Stomach (tissue), 8 donors: ENCODE measurements at regions not wholly inside any gene's neighbourhood (a gene's known extent, or its start where the extent isn't known, plus 50 kb on each side); places are given as distances from the start of the nearest gene placed in this dataset.

Experiments
- DNase-seq, 2 donors: peaks; one replicate each; pipeline versions ENCODE4 v3.0.0 to v3.0.0-alpha.2; 2013 to 2019
- H3K27ac ChIP-seq, 5 donors: fragments of 200-600 bp in 4 of 5; sonication (generic) in 4 of 5; one replicate each; pipeline ENCODE4 v1.5.1; 2013 to 2019; ENCODE audit warnings: mild to moderate bottlenecking in 1 of 5, moderate library complexity in 1 of 5
- H3K27me3 ChIP-seq, 3 donors: fragments of 200-600 bp; sonication (generic); one replicate each; pipeline ENCODE4 v1.5.1; 2017 to 2019; ENCODE audit warnings: mixed run types in 1 of 3
- H3K36me3 ChIP-seq, 4 donors: fragments of 200-600 bp; sonication (generic); 1 replicate in 3 of 4; 2 replicates in 1 of 4; pipeline ENCODE4 v1.5.1; 2016 to 2019
- H3K4me1 ChIP-seq, 4 donors: fragments of 200-600 bp; sonication (generic); one replicate each; pipeline ENCODE4 v1.5.1; 2016 to 2019
- H3K4me3 ChIP-seq, 4 donors: fragments of 200-600 bp; sonication (generic) in 3 of 4; one replicate each; pipeline ENCODE4 v1.5.1; 2016 to 2019; ENCODE audit warnings: mild to moderate bottlenecking in 1 of 4
- H3K9me3 ChIP-seq, 4 donors: fragments of 200-600 bp; sonication (generic); one replicate each; pipeline ENCODE4 v1.5.1; 2016 to 2019
- EP300 ChIP-seq: sonication (generic); formaldehyde crosslinking; IDR thresholded peaks from one replicate; pipeline ENCODE4 v1.6.1; 2017; ENCODE audit warnings: antibody characterized with exemption
- POLR2A ChIP-seq, 4 donors: fragments of 450-650 bp; IDR thresholded peaks; one replicate each; pipeline ENCODE4 v1.6.1; 2016; ENCODE audit warnings: antibody characterized with exemption in 4 of 4, control low read depth in 2 of 4, mild to moderate bottlenecking in 1 of 4, moderate library complexity in 1 of 4
- POLR2AphosphoS5 ChIP-seq, 3 donors: sonication (generic); formaldehyde crosslinking; IDR thresholded peaks; one replicate each; pipeline ENCODE4 v1.6.1; 2016; ENCODE audit warnings: antibody characterized with exemption in 3 of 3
- WGBS, 5 donors: extraction: QIAGEN DNeasy Blood & Tissue Kit in 3 of 5; methylation state at CpG; one replicate each; pipeline versions ENCODE4 v1.1.5 to v1.1.7; 2013 to 2018; 5-methylcytosine and 5-hydroxymethylcytosine counted together
- intact Hi-C: fragments of 100-400 bp; cut with DNase I; formaldehyde crosslinking; loops from one replicate; pipeline ENCODE4 v1.15.1; 2023; ENCODE audit warnings: low total_unique reads
- TF ChIP-seq, protein P1 (sequence below), 7 experiments: fragments of 450-650 bp in 4 of 7; fragments of 200-600 bp in 3 of 7; sonication (generic) in 3 of 7; IDR thresholded peaks; one replicate each; pipeline ENCODE4 v1.5.1; 2016 to 2019; ENCODE audit warnings: antibody characterized with exemption in 7 of 7, control low read depth in 2 of 7, mild to moderate bottlenecking in 1 of 7
- donor health status: healthy with polysubstance abuse.
- donor health status: Bipolar disorder and iron deficiency.
- donor health status: healthy.

DNA sequence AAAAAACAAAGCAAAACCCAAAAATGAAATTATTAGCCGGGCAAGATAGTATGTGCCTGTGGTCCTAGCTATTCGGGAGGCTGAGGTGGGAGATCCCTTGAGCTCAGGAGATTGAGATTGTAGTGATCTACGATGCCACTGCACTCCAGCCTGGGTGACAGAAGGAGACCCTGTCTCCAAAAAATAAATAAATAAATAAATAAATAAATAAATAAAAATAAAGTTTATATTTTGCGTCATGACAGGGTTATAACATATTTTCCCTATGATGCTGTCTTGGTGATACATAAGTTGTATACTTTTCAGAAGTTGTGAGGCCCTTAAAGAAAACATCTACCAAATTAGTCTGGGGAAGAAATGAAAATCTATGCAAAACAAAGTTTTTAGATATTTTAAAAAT, 94.5 kb upstream of the MKLN1 start:
- TF ChIP-seq, protein P1, sequence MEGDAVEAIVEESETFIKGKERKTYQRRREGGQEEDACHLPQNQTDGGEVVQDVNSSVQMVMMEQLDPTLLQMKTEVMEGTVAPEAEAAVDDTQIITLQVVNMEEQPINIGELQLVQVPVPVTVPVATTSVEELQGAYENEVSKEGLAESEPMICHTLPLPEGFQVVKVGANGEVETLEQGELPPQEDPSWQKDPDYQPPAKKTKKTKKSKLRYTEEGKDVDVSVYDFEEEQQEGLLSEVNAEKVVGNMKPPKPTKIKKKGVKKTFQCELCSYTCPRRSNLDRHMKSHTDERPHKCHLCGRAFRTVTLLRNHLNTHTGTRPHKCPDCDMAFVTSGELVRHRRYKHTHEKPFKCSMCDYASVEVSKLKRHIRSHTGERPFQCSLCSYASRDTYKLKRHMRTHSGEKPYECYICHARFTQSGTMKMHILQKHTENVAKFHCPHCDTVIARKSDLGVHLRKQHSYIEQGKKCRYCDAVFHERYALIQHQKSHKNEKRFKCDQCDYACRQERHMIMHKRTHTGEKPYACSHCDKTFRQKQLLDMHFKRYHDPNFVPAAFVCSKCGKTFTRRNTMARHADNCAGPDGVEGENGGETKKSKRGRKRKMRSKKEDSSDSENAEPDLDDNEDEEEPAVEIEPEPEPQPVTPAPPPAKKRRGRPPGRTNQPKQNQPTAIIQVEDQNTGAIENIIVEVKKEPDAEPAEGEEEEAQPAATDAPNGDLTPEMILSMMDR (IDR thresholded peaks at IDR 0.05) = no peak
- TF ChIP-seq POLR2A (IDR thresholded peaks at IDR 0.05) (no peak), POLR2AphosphoS5 (IDR thresholded peaks at IDR 0.05) (no peak), EP300 (no peak)
- no peak overlapping the region for H3K27ac ChIP-seq
- H3K36me3 ChIP-seq = no peaks in the 10 kb centered on the region
- H3K4me3 ChIP-seq = no peak overlapping the region
- 96 to 99% (median 96%) methylated on average over 4 of the region's 4 CpGs for WGBS, 5 donors
- DNase-seq = no peak
- H3K9me3 ChIP-seq = no peaks in the 10 kb centered on the region
- no peaks in the 10 kb centered on the region for H3K27me3 ChIP-seq
- intact Hi-C loops = no loop called here
- peaks cover 0 to 9% (median 4%) of the 10 kb centered on the region in 4 donors for H3K4me1 ChIP-seq

DNA sequence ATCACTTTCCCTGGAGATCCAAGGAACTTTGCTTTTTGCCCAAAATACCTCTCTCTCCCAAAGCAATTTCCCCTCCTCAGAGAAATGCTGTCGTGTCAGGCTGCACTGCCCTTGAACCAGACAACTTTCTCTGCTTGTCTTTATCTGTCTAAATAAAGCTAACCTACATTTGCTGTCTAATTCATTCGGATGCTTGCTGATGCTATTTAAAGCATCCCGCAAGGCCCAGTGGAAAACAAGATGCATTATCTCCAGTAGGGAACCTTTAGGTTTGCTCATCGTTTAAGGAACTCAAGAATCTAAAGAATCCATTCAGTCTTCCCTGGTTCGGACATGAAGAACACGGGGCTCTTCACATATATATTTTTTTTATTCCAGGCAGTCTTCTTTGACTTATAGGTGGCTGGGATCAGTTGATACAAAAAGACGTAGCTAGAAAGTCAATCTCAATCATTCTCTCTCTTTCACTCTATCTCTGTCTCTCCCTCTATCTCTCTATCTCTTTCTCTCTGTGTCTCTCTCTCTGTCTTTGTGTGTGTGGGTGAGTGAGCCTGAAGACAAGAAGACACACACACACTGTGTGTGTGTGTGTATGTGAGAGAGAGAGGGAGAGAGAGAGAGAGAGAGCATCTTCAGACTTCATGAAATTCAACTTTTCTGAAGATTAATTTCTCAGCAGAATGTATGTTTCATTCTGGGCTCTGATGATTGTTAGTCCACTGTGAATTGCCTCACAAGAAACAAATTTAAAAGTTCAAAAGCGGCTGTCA, 92.8 kb upstream of the MKLN1 start:
- Histone ChIP-seq H3K36me3 (no peaks in the 10 kb centered on the region), H3K27me3 (no peaks in the 10 kb centered on the region), H3K27ac (peak overlapping the region in 2 of 5 donors; percentile 32 to 45), H3K9me3 (no peaks in the 10 kb centered on the region), H3K4me1 (peaks cover 0 to 9% (median 4%) of the 10 kb centered on the region in 4 donors), H3K4me3 (no peak overlapping the region)
- intact Hi-C loops = no loop called here
- 58 to 69% (median 65%) methylated on average over 8 of the region's 8 CpGs for WGBS, 5 donors
- TF ChIP-seq EP300 (no peak), POLR2A (IDR thresholded peaks at IDR 0.05) (no peak), POLR2AphosphoS5 (IDR thresholded peaks at IDR 0.05) (no peak)
- TF ChIP-seq, protein P1 (IDR thresholded peaks at IDR 0.05) = no peak
- no peak for DNase-seq

DNA sequence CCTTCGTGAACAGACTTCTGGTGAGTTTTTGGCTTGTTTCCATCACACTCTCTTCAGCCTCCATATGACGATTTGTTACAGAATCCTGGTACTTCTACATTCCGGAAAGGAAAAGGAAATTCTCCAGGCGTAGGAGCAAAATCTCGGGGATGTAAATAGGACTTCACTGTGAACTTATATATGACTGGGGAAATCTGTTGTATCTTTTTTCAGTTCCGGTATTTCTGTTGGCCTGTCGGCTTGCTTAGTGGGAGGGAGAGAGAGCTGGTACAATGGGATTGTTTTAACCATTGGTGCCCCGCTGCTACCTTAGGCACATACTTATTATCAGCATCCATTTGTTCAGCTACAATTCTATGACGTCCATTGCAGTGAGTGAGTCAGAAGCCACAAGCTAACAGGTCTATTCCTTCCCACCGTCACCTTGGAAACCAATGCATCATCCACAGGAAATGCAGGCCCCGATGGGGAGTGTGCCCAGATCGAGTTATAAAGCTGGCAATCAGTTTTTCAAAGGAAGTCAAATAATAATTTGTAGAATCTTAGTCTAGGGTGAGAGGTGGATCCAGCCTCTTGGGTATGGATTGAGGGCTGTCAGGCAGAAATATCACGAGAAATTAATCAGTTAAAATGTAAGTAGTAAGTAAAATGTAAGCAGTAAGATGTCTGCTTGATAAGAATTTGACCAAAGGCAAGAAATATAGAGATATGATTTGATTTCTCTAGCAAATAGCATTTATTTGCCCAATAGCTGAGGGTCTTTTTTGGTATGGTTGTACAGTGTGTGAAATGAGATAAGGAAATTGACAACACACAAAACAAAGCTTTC, 92.0 kb upstream of the MKLN1 start:
- DNase-seq = peak; percentile 29 to 73

DNA sequence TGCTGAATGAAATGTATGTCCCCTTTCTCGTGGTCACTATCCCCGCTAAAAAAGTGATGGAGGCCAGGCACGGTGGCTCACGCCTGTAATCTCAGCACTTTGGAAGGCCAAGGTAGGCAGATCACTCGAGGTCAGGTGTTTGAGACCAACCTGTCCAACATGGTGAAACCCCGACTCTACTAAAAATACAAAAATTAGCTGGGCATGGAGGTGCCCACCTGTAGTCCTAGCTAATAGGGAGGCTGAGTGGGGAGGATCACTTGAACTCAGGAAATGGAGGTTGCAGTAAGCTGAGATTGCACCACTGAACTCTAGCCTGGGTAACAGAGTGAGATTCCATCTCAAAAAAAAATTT, 91.4 kb upstream of the MKLN1 start:
- no peak overlapping the region for H3K27ac ChIP-seq
- intact Hi-C loops = no loop called here

More for the DNA sequence above, 92.0 kb upstream of the MKLN1 start:
- TF ChIP-seq, protein P1 (IDR thresholded peaks at IDR 0.05) = no peak
- TF ChIP-seq EP300 (no peak), POLR2A (IDR thresholded peaks at IDR 0.05) (no peak), POLR2AphosphoS5 (IDR thresholded peaks at IDR 0.05) (peak in 1 of 3 donors; percentile 34)
- WGBS, 5 donors = 29 to 51% (median 46%) methylated on average over 13 of the region's 13 CpGs
- Histone ChIP-seq H3K27me3 (no peaks in the 10 kb centered on the region), H3K36me3 (no peaks in the 10 kb centered on the region), H3K27ac (peak overlapping the region in 2 of 5 donors; percentile 32 to 45), H3K9me3 (no peaks in the 10 kb centered on the region), H3K4me3 (no peak overlapping the region), H3K4me1 (peaks cover 0 to 9% (median 4%) of the 10 kb centered on the region in 4 donors)
- intact Hi-C loops = no loop called here

More for the DNA sequence above, 91.4 kb upstream of the MKLN1 start:
- H3K9me3 ChIP-seq = no peaks in the 10 kb centered on the region
- WGBS, 5 donors = 77 to 87% (median 81%) methylated on average over 6 of the region's 6 CpGs
- TF ChIP-seq EP300 = no peak
- TF ChIP-seq POLR2A (IDR thresholded peaks at IDR 0.05) = no peak
- TF ChIP-seq POLR2AphosphoS5 (IDR thresholded peaks at IDR 0.05) = no peak
- TF ChIP-seq, protein P1 (IDR thresholded peaks at IDR 0.05) = no peak
- no peak overlapping the region for H3K4me3 ChIP-seq
- peaks cover 0 to 9% (median 4%) of the 10 kb centered on the region in 4 donors for H3K4me1 ChIP-seq
- H3K36me3 ChIP-seq = no peaks in the 10 kb centered on the region
- DNase-seq = no peak
- H3K27me3 ChIP-seq = no peaks in the 10 kb centered on the region
